ENCODE measurements at regions not wholly inside any gene's neighbourhood (a gene's known extent, or its start where the extent isn't known, plus 50 kb on each side); places are given as distances from the start of the nearest gene placed in this dataset.
"Not testable (repeated sequence)": the region's sequence is repeated elsewhere in the genome, so short reads cannot be mapped to it uniquely, and the experiment has no call there.

GRCh38 chr1:199597152-199597551 is 430.4 kb upstream of the NR5A2 start:
- Histone ChIP-seq H3K36me3 (no peaks in the 10 kb centered on the region), H3K9me3 (no peaks in the 10 kb centered on the region), H3K4me3 (no peak overlapping the region), H3K27ac (no peak overlapping the region), H3K27me3 (no peaks in the 10 kb centered on the region), H3K9ac (ENCODE audit: low read depth in 2 of 2, low read length in 2 of 2) (no peak overlapping the region), H3K4me1 (no peaks in the 10 kb centered on the region)
- TF ChIP-seq, protein P1, sequence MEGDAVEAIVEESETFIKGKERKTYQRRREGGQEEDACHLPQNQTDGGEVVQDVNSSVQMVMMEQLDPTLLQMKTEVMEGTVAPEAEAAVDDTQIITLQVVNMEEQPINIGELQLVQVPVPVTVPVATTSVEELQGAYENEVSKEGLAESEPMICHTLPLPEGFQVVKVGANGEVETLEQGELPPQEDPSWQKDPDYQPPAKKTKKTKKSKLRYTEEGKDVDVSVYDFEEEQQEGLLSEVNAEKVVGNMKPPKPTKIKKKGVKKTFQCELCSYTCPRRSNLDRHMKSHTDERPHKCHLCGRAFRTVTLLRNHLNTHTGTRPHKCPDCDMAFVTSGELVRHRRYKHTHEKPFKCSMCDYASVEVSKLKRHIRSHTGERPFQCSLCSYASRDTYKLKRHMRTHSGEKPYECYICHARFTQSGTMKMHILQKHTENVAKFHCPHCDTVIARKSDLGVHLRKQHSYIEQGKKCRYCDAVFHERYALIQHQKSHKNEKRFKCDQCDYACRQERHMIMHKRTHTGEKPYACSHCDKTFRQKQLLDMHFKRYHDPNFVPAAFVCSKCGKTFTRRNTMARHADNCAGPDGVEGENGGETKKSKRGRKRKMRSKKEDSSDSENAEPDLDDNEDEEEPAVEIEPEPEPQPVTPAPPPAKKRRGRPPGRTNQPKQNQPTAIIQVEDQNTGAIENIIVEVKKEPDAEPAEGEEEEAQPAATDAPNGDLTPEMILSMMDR (IDR thresholded peaks at IDR 0.05), result no peak
- intact Hi-C loops (cut with DNase I), result no loop called here
- DNase-seq, result no peak

DNA sequence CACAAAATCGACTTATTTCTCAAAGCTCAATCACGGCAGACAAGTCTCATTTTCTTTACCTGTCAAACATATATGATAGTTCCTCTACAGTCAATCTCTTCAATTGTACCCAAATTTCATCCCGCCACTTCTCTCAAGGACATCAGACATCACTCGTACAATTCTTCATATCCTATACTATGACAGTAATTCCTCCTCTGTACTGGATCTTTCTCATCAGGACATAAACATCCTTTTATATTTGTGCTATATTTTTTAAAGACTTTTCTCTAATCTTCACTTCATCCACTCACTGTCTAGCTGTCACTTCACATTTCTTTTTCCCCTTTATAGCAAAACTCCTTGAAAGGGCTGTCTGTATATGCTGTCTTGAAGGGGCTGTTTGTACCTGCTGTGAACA is 419.1 kb upstream of the NR5A2 start:
- no peaks in the 10 kb centered on the region for H3K27me3 ChIP-seq
- TF ChIP-seq, protein P1 (IDR thresholded peaks at IDR 0.05), result no peak
- no peak for DNase-seq
- H3K4me1 ChIP-seq, result no peaks in the 10 kb centered on the region
- H3K9me3 ChIP-seq, result no peaks in the 10 kb centered on the region
- H3K36me3 ChIP-seq, result no peaks in the 10 kb centered on the region
- intact Hi-C loops (cut with DNase I), result no loop called here
- no peak overlapping the region for H3K9ac ChIP-seq (ENCODE audit: low read depth in 2 of 2, low read length in 2 of 2)
- H3K27ac ChIP-seq, result no peak overlapping the region
- no peak overlapping the region for H3K4me3 ChIP-seq

- Histone ChIP-seq H3K4me3 (no peak overlapping the region), H3K4me1 (no peaks in the 10 kb centered on the region), H3K9me3 (no peaks in the 10 kb centered on the region), H3K36me3 (no peaks in the 10 kb centered on the region), H3K27ac (no peak overlapping the region), H3K27me3 (no peaks in the 10 kb centered on the region), H3K9ac (ENCODE audit: low read depth in 2 of 2, low read length in 2 of 2) (no peak overlapping the region)
- intact Hi-C loops (cut with DNase I), result no loop called here
- DNase-seq, result no peak
- TF ChIP-seq, protein P1 (IDR thresholded peaks at IDR 0.05), result no peak
Measured at GRCh38 chr1:199612976-199613774, 414.3 kb upstream of the NR5A2 start.

DNA sequence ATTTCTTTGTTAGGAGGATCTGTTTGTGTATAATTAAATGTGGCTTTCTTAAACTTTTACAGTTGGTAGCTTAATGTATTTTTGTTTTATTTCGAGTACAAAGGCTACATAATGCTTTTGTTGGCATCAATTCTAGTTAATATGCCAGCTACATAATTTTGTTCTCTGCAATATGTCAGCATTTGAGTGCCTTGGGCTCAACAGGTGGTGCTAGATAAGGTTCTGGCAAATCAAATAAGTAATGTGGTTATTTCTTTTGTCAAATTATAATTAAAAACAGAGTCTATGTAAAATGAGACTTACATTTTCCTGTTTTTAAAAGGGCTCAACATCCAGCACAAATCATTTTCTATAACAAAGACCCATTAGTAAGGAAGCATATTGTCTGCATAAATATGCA is 410.6 kb upstream of the NR5A2 start:
- no peak for DNase-seq
- H3K27ac ChIP-seq, result no peak overlapping the region
- H3K9me3 ChIP-seq, result no peaks in the 10 kb centered on the region
- H3K9ac ChIP-seq (ENCODE audit: low read depth in 2 of 2, low read length in 2 of 2), result no peak overlapping the region
- H3K4me1 ChIP-seq, result no peaks in the 10 kb centered on the region
- no peak overlapping the region for H3K4me3 ChIP-seq
- TF ChIP-seq, protein P1 (IDR thresholded peaks at IDR 0.05), result no peak
- intact Hi-C loops (cut with DNase I), result no loop called here
- no peaks in the 10 kb centered on the region for H3K36me3 ChIP-seq
- no peaks in the 10 kb centered on the region for H3K27me3 ChIP-seq

- no peaks in the 10 kb centered on the region for H3K36me3 ChIP-seq
- intact Hi-C loops (cut with DNase I), result no loop called here
- no peak overlapping the region for H3K4me3 ChIP-seq
- no peaks in the 10 kb centered on the region for H3K4me1 ChIP-seq
- DNase-seq, result no peak
- H3K9me3 ChIP-seq, result no peaks in the 10 kb centered on the region
- H3K9ac ChIP-seq (ENCODE audit: low read depth in 2 of 2, low read length in 2 of 2), result no peak overlapping the region
- no peak overlapping the region for H3K27ac ChIP-seq
- H3K27me3 ChIP-seq, result no peaks in the 10 kb centered on the region
- TF ChIP-seq, protein P1 (IDR thresholded peaks at IDR 0.05), result no peak
Measured at GRCh38 chr1:199619223-199619622, 408.3 kb upstream of the NR5A2 start.

DNA sequence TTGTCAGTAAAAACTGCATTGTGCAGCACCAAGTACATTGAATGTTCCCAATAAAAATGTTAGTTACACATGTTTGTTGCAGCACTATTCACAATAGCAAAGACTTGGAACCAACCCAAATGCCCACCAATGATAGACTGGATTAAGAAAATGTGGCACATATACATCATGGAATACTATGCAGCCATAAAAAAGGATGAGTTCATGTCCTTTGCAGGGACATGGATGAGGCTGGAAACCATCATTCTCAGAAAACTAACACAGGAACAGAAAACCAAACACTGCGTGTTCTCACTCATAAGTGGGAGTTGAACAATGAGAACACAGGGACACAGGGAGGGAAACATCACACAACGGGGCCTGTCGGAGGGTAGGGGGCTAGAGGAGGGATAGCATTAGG is 401.3 kb upstream of the NR5A2 start:
- H3K36me3 ChIP-seq; H3K9ac ChIP-seq (ENCODE audit: low read depth in 2 of 2, low read length in 2 of 2); H3K27ac ChIP-seq; H3K4me3 ChIP-seq; H3K9me3 ChIP-seq; H3K4me1 ChIP-seq; H3K27me3 ChIP-seq; intact Hi-C loops (cut with DNase I); DNase-seq: not testable (repeated sequence)

All from colonic mucosa (tissue), 4 donors.